ENCODE measurements at regions not wholly inside any gene's neighbourhood (a gene's known extent, or its start where the extent isn't known, plus 50 kb on each side); places are given as distances from the start of the nearest gene placed in this dataset.

- no peak for DNase-seq (ENCODE audit: low read depth)
Measured at GRCh38 chr20:22918286-22918983, 116.7 kb upstream of the SSTR4 start.

- no peak for DNase-seq (ENCODE audit: low read depth)
Measured at GRCh38 chr20:22920898-22921297, 114.2 kb upstream of the SSTR4 start.

- DNase-seq (ENCODE audit: low read depth): peak; percentile 59
Measured at GRCh38 chr20:22921595-22922421, 113.3 kb upstream of the SSTR4 start.

- DNase-seq (ENCODE audit: low read depth): no peak
Measured at GRCh38 chr20:22922987-22923386, 112.1 kb upstream of the SSTR4 start.

GRCh38 chr20:22924046-22924737 lies 110.9 kb upstream of the SSTR4 start:
- no peak for DNase-seq (ENCODE audit: low read depth)

GRCh38 chr20:22924949-22925612 lies 110.0 kb upstream of the SSTR4 start:
- DNase-seq (ENCODE audit: low read depth): no peak

GRCh38 chr20:22925613-22925983 lies 109.5 kb upstream of the SSTR4 start:
- no peak for DNase-seq (ENCODE audit: low read depth)

GRCh38 chr20:22927537-22927936 lies 107.6 kb upstream of the SSTR4 start:
- DNase-seq (ENCODE audit: low read depth): no peak

GRCh38 chr20:22928679-22929078 lies 106.4 kb upstream of the SSTR4 start:
- DNase-seq (ENCODE audit: low read depth): no peak

- DNase-seq (ENCODE audit: low read depth): no peak
Measured at GRCh38 chr20:22929661-22930060, 105.5 kb upstream of the SSTR4 start.

GRCh38 chr20:22931653-22932608 lies 103.2 kb upstream of the SSTR4 start:
- no peak for DNase-seq (ENCODE audit: low read depth)

GRCh38 chr20:22939181-22939580 lies 95.9 kb upstream of the SSTR4 start:
- DNase-seq (ENCODE audit: low read depth): no peak

GRCh38 chr20:22940350-22940749 lies 94.8 kb upstream of the SSTR4 start:
- DNase-seq (ENCODE audit: low read depth): no peak

GRCh38 chr20:22941550-22941949 lies 93.6 kb upstream of the SSTR4 start:
- DNase-seq (ENCODE audit: low read depth): no peak

- no peak for DNase-seq (ENCODE audit: low read depth)
Measured at GRCh38 chr20:22942742-22943141, 92.4 kb upstream of the SSTR4 start.

GRCh38 chr20:22944062-22944461 lies 91.0 kb upstream of the SSTR4 start:
- no peak for DNase-seq (ENCODE audit: low read depth)

GRCh38 chr20:22944936-22945335 lies 90.2 kb upstream of the SSTR4 start:
- no peak for DNase-seq (ENCODE audit: low read depth)

GRCh38 chr20:22946596-22946995 lies 88.5 kb upstream of the SSTR4 start:
- DNase-seq (ENCODE audit: low read depth): no peak

- no peak for DNase-seq (ENCODE audit: low read depth)
Measured at GRCh38 chr20:22949331-22950109, 85.6 kb upstream of the SSTR4 start.

GRCh38 chr20:22951966-22952365 lies 83.1 kb upstream of the SSTR4 start:
- no peak for DNase-seq (ENCODE audit: low read depth)

Data from iris pigment epithelial cell (primary cell).